ENCODE measurements at regions not wholly inside any gene's neighbourhood (a gene's known extent, or its start where the extent isn't known, plus 50 kb on each side); places are given as distances from the start of the nearest gene placed in this dataset.

DNA sequence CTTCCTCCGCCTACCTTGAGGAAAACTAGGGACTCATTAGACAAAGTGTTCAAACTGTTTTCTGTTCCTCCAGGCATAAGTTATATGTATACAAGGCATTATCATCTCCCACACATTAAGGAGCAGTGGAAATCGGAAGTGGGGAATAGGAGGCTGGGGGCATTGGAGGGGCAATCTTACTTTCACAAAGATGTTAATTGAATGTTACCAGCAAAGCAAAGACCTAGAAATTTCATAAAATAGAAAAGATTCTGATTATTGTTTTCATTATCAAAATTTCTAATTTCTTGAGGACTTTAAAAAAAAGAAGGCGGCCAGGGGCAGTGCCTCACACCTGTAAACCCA lies 501.7 kb upstream of the JARID2 start:
- H3K27ac ChIP-seq (ENCODE audit: low read depth, low read length), result no peak overlapping the region
- H3K9ac ChIP-seq (ENCODE audit: low read length), result no peak overlapping the region

DNA sequence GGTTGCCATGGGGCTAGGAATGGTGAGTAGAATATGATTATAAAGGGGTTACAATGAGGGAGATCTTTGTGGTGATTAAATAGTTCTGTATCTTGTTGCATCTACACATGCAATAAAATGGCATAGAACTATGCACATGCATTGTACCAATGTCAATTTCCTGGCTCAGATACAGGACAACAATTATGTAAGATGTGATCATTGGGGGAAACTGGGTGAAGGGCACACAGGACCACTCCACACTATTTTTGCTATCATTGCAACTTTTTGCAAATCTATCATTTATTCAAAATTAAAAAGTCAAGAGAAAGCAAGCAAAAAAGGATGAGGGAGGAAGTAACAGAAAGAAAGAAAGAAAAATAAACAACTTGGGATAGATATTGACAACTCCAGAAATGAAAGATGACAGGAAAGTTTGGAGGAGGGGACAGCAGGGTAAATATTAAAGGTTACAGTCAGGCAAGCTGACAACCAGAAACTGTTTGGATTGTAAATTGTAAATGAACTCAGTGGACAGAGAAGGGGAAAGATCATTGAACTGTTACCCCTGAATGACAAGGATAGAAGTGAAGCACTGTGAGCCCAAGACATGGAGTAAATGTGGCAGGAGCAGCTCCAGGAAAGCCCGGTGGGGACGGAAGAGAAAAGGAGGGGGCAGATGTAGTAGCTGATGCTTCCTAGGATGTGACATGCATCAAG lies 499.6 kb upstream of the JARID2 start:
- Histone ChIP-seq H3K4me2 (ENCODE audit: low read depth, low read length, poor library complexity, severe bottlenecking) (no peak overlapping the region), H3K27me3 (ENCODE audit: low read length) (0 out of 2 replicates have a peak, but pooled peaks cover 2% of the 10 kb centered on the region), H3K9ac (ENCODE audit: low read length) (no peak overlapping the region), H3K9me3 (ENCODE audit: insufficient read depth, low read length) (no peaks in the 10 kb centered on the region), H4K20me1 (ENCODE audit: low read depth, low read length) (no peaks in the 10 kb centered on the region), H3K27ac (ENCODE audit: low read depth, low read length) (no peak overlapping the region), H3F3A (ENCODE audit: insufficient read depth) (no peaks in the 10 kb centered on the region), H3K36me3 (ENCODE audit: low read length) (no peaks in the 10 kb centered on the region), H3K4me3 (ENCODE audit: insufficient read depth, low read length, poor library complexity, severe bottlenecking) (no peak overlapping the region), H2AFZ (ENCODE audit: low read depth, low read length, severe bottlenecking) (no peak overlapping the region), H3K79me2 (ENCODE audit: insufficient read depth, low read length) (no peaks in the 10 kb centered on the region), H3K9me2 (replicated peaks; ENCODE audit: insufficient read depth, low read length) (no peaks in the 10 kb centered on the region)
- TF ChIP-seq, protein P1, sequence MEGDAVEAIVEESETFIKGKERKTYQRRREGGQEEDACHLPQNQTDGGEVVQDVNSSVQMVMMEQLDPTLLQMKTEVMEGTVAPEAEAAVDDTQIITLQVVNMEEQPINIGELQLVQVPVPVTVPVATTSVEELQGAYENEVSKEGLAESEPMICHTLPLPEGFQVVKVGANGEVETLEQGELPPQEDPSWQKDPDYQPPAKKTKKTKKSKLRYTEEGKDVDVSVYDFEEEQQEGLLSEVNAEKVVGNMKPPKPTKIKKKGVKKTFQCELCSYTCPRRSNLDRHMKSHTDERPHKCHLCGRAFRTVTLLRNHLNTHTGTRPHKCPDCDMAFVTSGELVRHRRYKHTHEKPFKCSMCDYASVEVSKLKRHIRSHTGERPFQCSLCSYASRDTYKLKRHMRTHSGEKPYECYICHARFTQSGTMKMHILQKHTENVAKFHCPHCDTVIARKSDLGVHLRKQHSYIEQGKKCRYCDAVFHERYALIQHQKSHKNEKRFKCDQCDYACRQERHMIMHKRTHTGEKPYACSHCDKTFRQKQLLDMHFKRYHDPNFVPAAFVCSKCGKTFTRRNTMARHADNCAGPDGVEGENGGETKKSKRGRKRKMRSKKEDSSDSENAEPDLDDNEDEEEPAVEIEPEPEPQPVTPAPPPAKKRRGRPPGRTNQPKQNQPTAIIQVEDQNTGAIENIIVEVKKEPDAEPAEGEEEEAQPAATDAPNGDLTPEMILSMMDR (IDR thresholded peaks at IDR 0.05; ENCODE audit: insufficient read depth, low read length, poor library complexity, severe bottlenecking), result no peak
- no peak for TF ChIP-seq EZH2phosphoT487 (conservative IDR thresholded peaks at IDR 0.05; ENCODE audit: low read length)

More for the DNA sequence above, 501.7 kb upstream of the JARID2 start:
- Histone ChIP-seq H3F3A (ENCODE audit: insufficient read depth) (no peaks in the 10 kb centered on the region), H3K4me2 (ENCODE audit: low read depth, low read length, poor library complexity, severe bottlenecking) (no peak overlapping the region), H3K9me2 (replicated peaks; ENCODE audit: insufficient read depth, low read length) (no peaks in the 10 kb centered on the region), H3K36me3 (ENCODE audit: low read length) (no peaks in the 10 kb centered on the region), H3K79me2 (ENCODE audit: insufficient read depth, low read length) (no peaks in the 10 kb centered on the region), H4K20me1 (ENCODE audit: low read depth, low read length) (no peaks in the 10 kb centered on the region), H2AFZ (ENCODE audit: low read depth, low read length, severe bottlenecking) (no peak overlapping the region), H3K27me3 (ENCODE audit: low read length) (0 out of 2 replicates have a peak, but pooled peaks cover 2% of the 10 kb centered on the region), H3K4me3 (ENCODE audit: insufficient read depth, low read length, poor library complexity, severe bottlenecking) (no peak overlapping the region), H3K9me3 (ENCODE audit: insufficient read depth, low read length) (no peaks in the 10 kb centered on the region)
- TF ChIP-seq, protein P1 (IDR thresholded peaks at IDR 0.05; ENCODE audit: insufficient read depth, low read length, poor library complexity, severe bottlenecking), result no peak
- TF ChIP-seq EZH2phosphoT487 (conservative IDR thresholded peaks at IDR 0.05; ENCODE audit: low read length), result no peak

- H3K79me2 ChIP-seq (ENCODE audit: insufficient read depth, low read length), result no peaks in the 10 kb centered on the region
- H3K9ac ChIP-seq (ENCODE audit: low read length), result no peak overlapping the region
- no peaks in the 10 kb centered on the region for H3K9me2 ChIP-seq (replicated peaks; ENCODE audit: insufficient read depth, low read length)
- no peak overlapping the region for H3K27ac ChIP-seq (ENCODE audit: low read depth, low read length)
- TF ChIP-seq, protein P1 (IDR thresholded peaks at IDR 0.05; ENCODE audit: insufficient read depth, low read length, poor library complexity, severe bottlenecking), result no peak
- TF ChIP-seq EZH2phosphoT487 (conservative IDR thresholded peaks at IDR 0.05; ENCODE audit: low read length), result no peak
- H4K20me1 ChIP-seq (ENCODE audit: low read depth, low read length), result no peaks in the 10 kb centered on the region
- no peak overlapping the region for H2AFZ ChIP-seq (ENCODE audit: low read depth, low read length, severe bottlenecking)
- no peak overlapping the region for H3K4me2 ChIP-seq (ENCODE audit: low read depth, low read length, poor library complexity, severe bottlenecking)
- H3K36me3 ChIP-seq (ENCODE audit: low read length), result no peaks in the 10 kb centered on the region
- no peaks in the 10 kb centered on the region for H3K9me3 ChIP-seq (ENCODE audit: insufficient read depth, low read length)
- H3F3A ChIP-seq (ENCODE audit: insufficient read depth), result no peaks in the 10 kb centered on the region
- H3K27me3 ChIP-seq (ENCODE audit: low read length), result 0 out of 2 replicates have a peak, but pooled peaks cover 2% of the 10 kb centered on the region
- H3K4me3 ChIP-seq (ENCODE audit: insufficient read depth, low read length, poor library complexity, severe bottlenecking), result no peak overlapping the region
These were observed 497.9 kb upstream of the JARID2 start for GRCh38 chr6:14747881-14748520.
